ENCODE measurements at regions not wholly inside any gene's neighbourhood (a gene's known extent, or its start where the extent isn't known, plus 50 kb on each side); places are given as distances from the start of the nearest gene placed in this dataset.

GRCh38 chr1:5410652-5411051 is 581.6 kb downstream of the NPHP4 start:
- peaks cover 73% of the 10 kb centered on the region for H3K27me3 ChIP-seq (ENCODE audit: low read depth)
- no peaks in the 10 kb centered on the region for H3K4me1 ChIP-seq
- no peaks in the 10 kb centered on the region for H3K36me3 ChIP-seq
- TF ChIP-seq CTCF (IDR thresholded peaks at IDR 0.05; ENCODE audit: borderline replicate concordance): no peak
- H3K4me3 ChIP-seq: no peak overlapping the region
- intact Hi-C loops (cut with micrococcal nuclease): no loop called here
- DNase-seq: no peak
- H3K27ac ChIP-seq (replicated peaks): no peak overlapping the region
- no peaks in the 10 kb centered on the region for H3K9me3 ChIP-seq (replicated peaks)

- Histone ChIP-seq H3K27me3 (ENCODE audit: low read depth) (peaks cover 72% of the 10 kb centered on the region), H3K4me3 (no peak overlapping the region), H3K9me3 (replicated peaks) (no peaks in the 10 kb centered on the region), H3K27ac (replicated peaks) (no peak overlapping the region), H3K36me3 (no peaks in the 10 kb centered on the region), H3K4me1 (no peaks in the 10 kb centered on the region)
- intact Hi-C loops (cut with micrococcal nuclease): no loop called here
- TF ChIP-seq CTCF (IDR thresholded peaks at IDR 0.05; ENCODE audit: borderline replicate concordance): no peak
- DNase-seq: no peak
Measured at GRCh38 chr1:5408401-5408800, 583.8 kb downstream of the NPHP4 start.

GRCh38 chr1:5405263-5405662 is 587.0 kb downstream of the NPHP4 start:
- H3K9me3 ChIP-seq (replicated peaks): no peaks in the 10 kb centered on the region
- intact Hi-C loops (cut with micrococcal nuclease): no loop called here
- H3K27ac ChIP-seq (replicated peaks): no peak overlapping the region
- TF ChIP-seq CTCF (IDR thresholded peaks at IDR 0.05; ENCODE audit: borderline replicate concordance): no peak
- H3K27me3 ChIP-seq (ENCODE audit: low read depth): peaks cover 42% of the 10 kb centered on the region
- H3K4me1 ChIP-seq: no peaks in the 10 kb centered on the region
- H3K4me3 ChIP-seq: no peak overlapping the region
- no peak for DNase-seq
- no peaks in the 10 kb centered on the region for H3K36me3 ChIP-seq

GRCh38 chr1:5404412-5405203 is 587.6 kb downstream of the NPHP4 start:
- Histone ChIP-seq H3K36me3 (no peaks in the 10 kb centered on the region), H3K4me1 (no peaks in the 10 kb centered on the region), H3K27ac (replicated peaks) (no peak overlapping the region), H3K27me3 (ENCODE audit: low read depth) (peaks cover 35% of the 10 kb centered on the region), H3K4me3 (no peak overlapping the region), H3K9me3 (replicated peaks) (no peaks in the 10 kb centered on the region)
- intact Hi-C loops (cut with micrococcal nuclease): no loop called here
- no peak for TF ChIP-seq CTCF (IDR thresholded peaks at IDR 0.05; ENCODE audit: borderline replicate concordance)
- DNase-seq: no peak

- H3K4me1 ChIP-seq: no peaks in the 10 kb centered on the region
- H3K27ac ChIP-seq (replicated peaks): no peak overlapping the region
- no peak for DNase-seq
- intact Hi-C loops (cut with micrococcal nuclease): no loop called here
- H3K36me3 ChIP-seq: no peaks in the 10 kb centered on the region
- H3K27me3 ChIP-seq (ENCODE audit: low read depth): peaks cover 29% of the 10 kb centered on the region
- H3K4me3 ChIP-seq: no peak overlapping the region
- no peak for TF ChIP-seq CTCF (IDR thresholded peaks at IDR 0.05; ENCODE audit: borderline replicate concordance)
- H3K9me3 ChIP-seq (replicated peaks): no peaks in the 10 kb centered on the region
Measured at GRCh38 chr1:5403935-5404334, 588.3 kb downstream of the NPHP4 start.
